HuH-7.5 (cell line): ENCODE measurements at regions not wholly inside any gene's neighbourhood (a gene's known extent, or its start where the extent isn't known, plus 50 kb on each side); places are given as distances from the start of the nearest gene placed in this dataset.
"Not testable (repeated sequence)": the region's sequence is repeated elsewhere in the genome, so short reads cannot be mapped to it uniquely, and the experiment has no call there.

ENCODE experiments used
- DNase-seq: peaks from one replicate; pipeline ENCODE4 v3.0.0; 2011; ENCODE audit warnings: low spot score

- no peak for DNase-seq
Measured at GRCh38 chr12:42030588-42030987, 114.1 kb downstream of the GXYLT1 start.

DNA sequence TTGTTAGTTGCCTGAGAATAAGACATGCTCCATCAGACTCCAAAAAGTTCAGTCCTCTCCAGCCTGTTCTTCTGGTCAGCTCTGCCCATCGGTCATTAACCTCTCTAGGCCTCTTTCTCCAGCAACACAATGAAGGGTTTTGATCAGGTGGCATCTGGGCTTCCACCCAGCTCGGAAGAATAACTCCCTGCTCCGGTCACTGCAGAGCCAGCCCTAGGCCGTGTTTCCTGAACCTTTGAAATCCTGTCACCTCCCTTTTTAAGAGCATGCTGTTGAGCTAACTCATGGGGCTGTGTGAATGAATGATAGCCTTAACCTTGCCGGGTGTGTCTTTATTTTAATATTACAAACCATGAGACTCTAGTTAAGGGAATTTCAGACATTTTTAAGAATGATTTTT is 117.1 kb downstream of the GXYLT1 start:
- no peak for DNase-seq

DNA sequence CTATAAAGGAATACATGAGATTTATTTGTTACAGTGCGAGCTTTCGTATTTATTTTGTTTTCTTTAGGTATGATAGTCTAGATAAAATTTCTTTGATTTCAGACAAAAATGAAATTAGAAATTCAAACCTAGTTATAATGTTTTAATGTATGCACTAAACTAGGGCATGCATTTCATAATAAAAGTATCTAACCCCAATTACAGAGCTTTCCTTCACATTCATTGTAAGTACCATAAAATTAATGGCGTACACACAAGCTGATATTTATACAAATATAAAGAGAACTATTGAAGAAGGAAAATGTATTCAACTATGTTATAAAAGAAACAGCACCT is 120.2 kb downstream of the GXYLT1 start:
- DNase-seq = no peak

DNA sequence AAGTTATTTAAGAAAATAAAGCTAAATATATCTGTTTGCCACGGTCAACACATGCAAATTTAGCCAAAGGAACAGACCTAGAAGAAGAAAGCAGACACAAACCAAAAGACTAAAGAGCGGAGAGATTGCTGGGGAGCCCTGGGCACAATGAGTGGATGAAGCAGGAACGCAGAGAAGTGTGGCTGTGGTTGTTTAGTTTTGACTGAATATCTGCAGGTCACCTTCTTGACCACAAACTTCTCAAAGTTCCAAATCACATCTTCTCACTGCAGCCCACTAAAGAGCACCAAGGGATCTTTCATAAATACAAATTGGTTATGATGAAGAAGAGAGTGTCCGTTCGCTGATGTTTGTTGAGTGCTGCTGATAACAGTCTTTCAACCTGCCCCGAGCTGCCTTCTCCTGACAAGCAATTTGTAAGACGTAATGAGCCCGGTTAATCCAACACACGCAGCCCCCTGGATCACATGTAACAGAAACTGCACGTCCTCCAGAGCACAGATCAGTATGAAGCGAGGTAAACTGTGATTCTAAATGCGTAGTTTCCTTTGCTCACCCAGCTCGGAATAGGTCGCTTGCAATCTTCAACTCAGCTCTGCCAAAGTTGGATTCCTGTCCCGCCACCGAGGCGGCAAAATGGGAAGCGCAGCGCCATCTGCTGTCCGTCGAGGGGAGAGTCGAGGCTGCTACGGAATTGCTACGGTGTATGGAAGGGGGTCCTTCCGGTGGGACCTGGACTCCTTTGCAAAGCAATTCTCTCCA is 120.8 kb downstream of the GXYLT1 start:
- peak; percentile 54 for DNase-seq

DNA sequence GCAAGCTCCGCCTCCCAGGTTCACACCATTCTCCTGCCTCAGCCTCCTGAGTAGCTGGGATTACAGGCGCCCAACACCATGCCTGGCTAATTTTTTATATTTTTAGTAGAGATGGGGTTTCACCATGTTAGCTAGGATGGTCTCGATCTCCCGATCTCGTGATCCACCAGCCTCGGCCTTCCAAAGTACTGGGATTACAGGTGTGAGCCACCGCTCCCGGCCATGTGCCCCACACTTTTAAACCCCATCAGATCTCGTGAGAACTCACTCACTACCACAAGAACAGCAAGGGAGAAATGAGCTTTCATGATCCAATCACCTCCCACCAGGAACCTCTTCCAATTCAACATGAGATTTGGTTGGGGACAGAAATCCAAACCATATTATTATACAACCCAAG is 122.7 kb downstream of the GXYLT1 start:
- DNase-seq = not testable (repeated sequence)

GRCh38 chr12:42021469-42021868 is 123.2 kb downstream of the GXYLT1 start:
- no peak for DNase-seq

DNA sequence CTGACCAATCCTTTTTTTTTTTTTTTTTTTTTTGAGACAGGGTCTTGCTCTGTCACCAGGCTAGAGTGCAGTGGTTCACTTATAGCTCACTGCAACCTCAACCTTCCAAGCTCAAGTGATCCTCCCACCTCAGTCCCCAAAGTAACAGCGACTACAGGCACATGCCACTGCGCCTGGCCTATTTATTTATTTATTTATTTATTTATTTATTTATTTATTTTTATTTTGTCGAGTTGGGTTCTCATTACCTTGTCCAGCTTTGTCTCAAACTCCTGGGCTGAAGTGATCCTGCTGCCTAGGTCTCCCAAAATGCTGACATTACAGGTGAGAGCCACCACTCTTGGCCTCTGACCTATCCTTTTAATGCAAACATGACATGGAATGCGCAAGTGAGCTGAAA is 124.4 kb downstream of the GXYLT1 start:
- DNase-seq = no peak

GRCh38 chr12:42019746-42020145 is 124.9 kb downstream of the GXYLT1 start:
- no peak for DNase-seq

- no peak for DNase-seq
Measured at GRCh38 chr12:42017051-42017450, 127.6 kb downstream of the GXYLT1 start.

DNA sequence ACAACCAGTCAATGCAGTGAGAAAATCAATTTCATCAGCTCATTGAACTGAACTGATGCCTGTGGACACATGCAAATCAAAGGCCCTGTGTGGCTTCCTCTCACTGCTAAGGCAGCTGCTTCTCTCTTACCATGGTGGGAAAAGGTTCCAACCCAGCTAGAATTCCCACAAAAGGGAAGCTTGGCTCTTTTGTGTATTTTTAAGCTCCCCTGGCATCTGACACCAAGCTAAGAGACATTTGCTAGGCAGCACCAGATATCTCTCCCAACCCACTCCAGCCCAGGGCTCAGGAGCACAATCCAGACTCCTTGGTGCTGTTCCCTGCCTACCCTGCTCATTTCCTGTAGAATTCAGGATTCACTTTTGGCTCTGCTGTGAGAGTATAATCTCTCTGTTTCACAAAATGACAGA is 129.6 kb downstream of the GXYLT1 start:
- no peak for DNase-seq

- DNase-seq = not testable (repeated sequence)
Measured at GRCh38 chr12:42012501-42012900, 132.2 kb downstream of the GXYLT1 start.

DNA sequence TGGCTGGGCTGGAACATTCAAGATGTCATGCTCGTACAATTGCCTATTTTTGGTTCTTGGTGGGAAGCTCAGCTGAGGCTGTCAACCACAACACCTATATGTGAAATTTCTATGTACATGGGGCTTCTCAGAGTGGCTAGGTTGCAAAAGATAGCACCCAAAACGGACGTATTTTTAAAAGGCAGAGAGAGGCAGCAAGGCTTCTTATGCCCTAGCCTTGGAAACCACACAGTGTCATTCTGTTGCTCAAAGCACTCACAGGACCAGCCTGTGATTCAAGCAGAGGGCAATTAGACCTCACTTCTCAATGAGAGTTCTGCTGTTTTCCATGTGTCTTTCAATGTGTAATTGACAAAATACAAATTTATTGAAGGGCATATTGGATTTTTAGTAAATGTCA is 134.0 kb downstream of the GXYLT1 start:
- no peak for DNase-seq

GRCh38 chr12:42010257-42010656 is 134.4 kb downstream of the GXYLT1 start:
- no peak for DNase-seq

GRCh38 chr12:42008996-42009395 is 135.7 kb downstream of the GXYLT1 start:
- DNase-seq = no peak

DNA sequence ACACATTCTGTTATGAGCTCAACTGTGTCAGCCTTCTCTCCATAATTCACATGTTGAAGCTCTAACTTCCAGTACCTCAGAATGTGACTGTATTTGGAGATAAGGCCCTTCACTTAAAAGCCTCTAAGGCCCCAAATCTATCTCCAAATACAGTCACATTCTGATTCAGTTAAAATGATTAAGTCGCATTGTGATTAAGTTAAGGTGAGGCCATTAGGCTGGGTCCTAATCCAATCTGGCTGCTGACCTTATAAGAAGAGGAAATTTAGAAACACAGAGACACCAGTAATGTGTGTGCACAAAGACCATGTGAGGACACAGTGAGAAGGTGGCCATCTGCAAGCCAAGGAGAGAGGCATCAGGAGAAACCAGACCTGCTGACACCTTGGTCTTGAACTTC is 141.6 kb downstream of the GXYLT1 start:
- no peak for DNase-seq

GRCh38 chr12:42002563-42002962 is 142.1 kb downstream of the GXYLT1 start:
- no peak for DNase-seq

- no peak for DNase-seq
Measured at GRCh38 chr12:41998436-41998835, 146.2 kb downstream of the GXYLT1 start.

- no peak for DNase-seq
Measured at GRCh38 chr12:41993283-41993682, 151.4 kb downstream of the GXYLT1 start.

- DNase-seq = no peak
Measured at GRCh38 chr12:41992692-41993215, 151.9 kb downstream of the GXYLT1 start.

DNA sequence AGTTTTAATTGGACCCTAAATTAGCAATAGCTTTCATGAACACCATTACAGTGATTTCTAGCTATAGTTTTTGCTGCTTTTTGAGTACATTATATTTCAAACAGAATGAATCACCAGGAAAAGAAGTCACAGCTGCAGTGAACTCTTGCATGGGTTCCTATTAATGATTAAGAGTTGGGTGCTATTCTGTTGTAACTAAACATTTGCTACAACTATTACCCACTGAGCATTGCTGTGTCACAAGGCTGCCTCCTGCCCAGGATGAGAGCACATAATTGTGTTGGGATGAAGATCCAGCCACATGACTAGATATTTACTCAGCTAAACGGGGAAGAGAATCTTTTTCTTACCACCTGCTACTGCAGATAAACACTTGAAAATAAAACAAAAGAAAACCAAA is 152.7 kb downstream of the GXYLT1 start:
- no peak for DNase-seq

DNA sequence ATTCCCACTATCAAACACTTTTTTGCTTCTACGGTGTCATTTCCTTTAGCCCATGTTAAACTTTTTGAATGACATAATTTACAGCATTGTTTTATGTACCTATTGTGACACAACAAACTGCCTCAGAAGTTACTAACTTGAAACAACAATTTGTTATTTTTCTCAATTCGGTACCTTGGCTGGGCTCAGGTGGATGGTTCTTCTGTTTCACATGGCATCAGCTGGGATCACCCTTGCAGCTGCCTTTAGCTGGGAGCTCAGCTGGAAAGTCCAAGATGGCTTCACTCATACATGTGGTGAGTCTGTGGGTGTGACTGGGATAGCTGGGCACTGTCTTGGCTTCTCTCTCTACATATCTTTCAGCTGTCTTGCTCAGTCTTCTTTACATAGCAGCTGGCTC is 156.0 kb downstream of the GXYLT1 start:
- no peak for DNase-seq

GRCh38 chr12:41986513-41986912 is 158.2 kb downstream of the GXYLT1 start:
- not testable (repeated sequence) for DNase-seq

- DNase-seq = no peak
Measured at GRCh38 chr12:41983856-41984255, 160.8 kb downstream of the GXYLT1 start.

- no peak for DNase-seq
Measured at GRCh38 chr12:41983394-41983793, 161.3 kb downstream of the GXYLT1 start.
